Hepatocyte (in vitro differentiated cells): ENCODE measurements at regions not wholly inside any gene's neighbourhood (a gene's known extent, or its start where the extent isn't known, plus 50 kb on each side); places are given as distances from the start of the nearest gene placed in this dataset.

Experiments used
- EZH2 ChIP-seq: fragments of 200-600 bp; sonication (generic); IDR thresholded peaks from 2 replicates; pipeline ENCODE4 v1.6.1; 2016; ENCODE audit warnings: antibody characterized with exemption, mild to moderate bottlenecking, borderline replicate concordance
- EZH2phosphoT487 ChIP-seq: fragments of 200-600 bp; sonication (generic); IDR thresholded peaks from one replicate; pipeline ENCODE4 v1.6.1; 2018; ENCODE audit warnings: antibody characterized with exemption, mild to moderate bottlenecking, low read depth, moderate library complexity; ENCODE audit not compliant: unreplicated experiment, severe bottlenecking
- TF ChIP-seq, protein P1 (sequence below): fragments of 200-600 bp; sonication (generic); IDR thresholded peaks from 2 replicates; pipeline ENCODE4 v1.5.1; 2016; ENCODE audit warnings: antibody characterized with exemption, mild to moderate bottlenecking; ENCODE audit not compliant: poor library complexity

GRCh38 chr4:189840356-189840755 lies 100.3 kb upstream of the FRG1 start:
- TF ChIP-seq, protein P1, sequence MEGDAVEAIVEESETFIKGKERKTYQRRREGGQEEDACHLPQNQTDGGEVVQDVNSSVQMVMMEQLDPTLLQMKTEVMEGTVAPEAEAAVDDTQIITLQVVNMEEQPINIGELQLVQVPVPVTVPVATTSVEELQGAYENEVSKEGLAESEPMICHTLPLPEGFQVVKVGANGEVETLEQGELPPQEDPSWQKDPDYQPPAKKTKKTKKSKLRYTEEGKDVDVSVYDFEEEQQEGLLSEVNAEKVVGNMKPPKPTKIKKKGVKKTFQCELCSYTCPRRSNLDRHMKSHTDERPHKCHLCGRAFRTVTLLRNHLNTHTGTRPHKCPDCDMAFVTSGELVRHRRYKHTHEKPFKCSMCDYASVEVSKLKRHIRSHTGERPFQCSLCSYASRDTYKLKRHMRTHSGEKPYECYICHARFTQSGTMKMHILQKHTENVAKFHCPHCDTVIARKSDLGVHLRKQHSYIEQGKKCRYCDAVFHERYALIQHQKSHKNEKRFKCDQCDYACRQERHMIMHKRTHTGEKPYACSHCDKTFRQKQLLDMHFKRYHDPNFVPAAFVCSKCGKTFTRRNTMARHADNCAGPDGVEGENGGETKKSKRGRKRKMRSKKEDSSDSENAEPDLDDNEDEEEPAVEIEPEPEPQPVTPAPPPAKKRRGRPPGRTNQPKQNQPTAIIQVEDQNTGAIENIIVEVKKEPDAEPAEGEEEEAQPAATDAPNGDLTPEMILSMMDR = no peak
- no peak for TF ChIP-seq EZH2
- TF ChIP-seq EZH2phosphoT487 = no peak
